GM18861 (cell line): ENCODE measurements at regions not wholly inside any gene's neighbourhood (a gene's known extent, or its start where the extent isn't known, plus 50 kb on each side); places are given as distances from the start of the nearest gene placed in this dataset.
"Not testable (repeated sequence)": the region's sequence is repeated elsewhere in the genome, so short reads cannot be mapped to it uniquely, and the experiment has no call there.

Source experiments
- ATAC-seq: cut with Tn5 transposase; IDR thresholded peaks from one replicate; pipeline ENCODE4 v1.9.1; 2021; ENCODE audit not compliant: unreplicated experiment

DNA sequence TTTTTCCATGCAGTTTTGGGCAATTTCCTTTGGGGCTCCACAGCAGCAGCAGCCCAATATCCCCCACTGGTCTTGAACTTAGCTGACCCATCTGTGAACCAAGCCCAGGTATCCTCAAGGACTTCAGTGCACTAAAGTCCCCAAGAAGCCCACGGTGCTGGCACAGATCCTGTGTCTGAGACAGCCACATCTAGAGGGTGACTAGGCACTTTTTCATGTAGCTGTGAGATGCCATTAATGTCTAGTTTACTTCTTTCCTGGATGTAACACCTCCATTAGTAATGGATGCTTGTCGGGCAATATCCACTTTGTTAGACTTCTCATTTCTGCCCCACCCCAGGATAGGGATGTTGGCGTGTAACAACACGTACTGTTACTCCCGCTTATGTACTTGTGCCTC, 117.9 kb downstream of the GPCPD1 start:
- no peak for ATAC-seq

DNA sequence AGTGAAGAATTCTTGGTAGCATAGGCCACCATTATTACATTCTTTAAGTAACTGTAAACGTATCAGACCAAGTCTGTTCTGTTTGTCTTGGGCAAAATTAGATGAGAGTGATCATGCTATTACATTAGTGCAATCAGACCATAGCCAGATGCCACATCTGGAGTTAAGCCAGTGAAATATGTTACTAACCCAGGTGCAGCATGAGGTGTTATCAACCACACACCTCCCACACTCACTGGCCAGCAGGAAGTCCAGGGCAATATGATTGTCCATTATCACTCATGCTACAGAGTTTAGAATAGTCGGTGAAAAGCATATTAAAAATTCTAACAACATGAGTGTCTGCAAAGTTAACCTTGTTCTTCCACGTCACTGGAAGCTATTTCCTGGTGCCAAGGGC, 119.4 kb downstream of the GPCPD1 start:
- ATAC-seq: no peak

DNA sequence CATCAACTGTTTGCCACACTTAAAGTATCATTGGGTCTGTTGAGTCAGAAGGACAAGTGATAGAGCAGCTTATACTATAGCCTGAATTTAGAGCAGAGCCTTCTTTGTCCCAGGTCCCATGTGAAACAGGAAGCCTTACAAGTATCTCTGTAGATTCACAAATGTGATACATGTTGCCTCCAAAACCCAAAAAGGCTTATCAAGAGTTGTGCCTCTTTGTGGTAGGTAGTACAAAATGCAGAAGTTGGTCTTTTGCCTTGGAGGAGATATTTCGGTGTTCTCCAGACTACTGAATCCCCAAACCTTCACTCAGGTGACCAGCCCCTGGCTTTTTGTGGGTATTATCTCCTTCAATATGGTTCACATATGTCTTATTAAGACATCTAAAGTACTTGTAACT, 121.2 kb downstream of the GPCPD1 start:
- ATAC-seq: no peak

DNA sequence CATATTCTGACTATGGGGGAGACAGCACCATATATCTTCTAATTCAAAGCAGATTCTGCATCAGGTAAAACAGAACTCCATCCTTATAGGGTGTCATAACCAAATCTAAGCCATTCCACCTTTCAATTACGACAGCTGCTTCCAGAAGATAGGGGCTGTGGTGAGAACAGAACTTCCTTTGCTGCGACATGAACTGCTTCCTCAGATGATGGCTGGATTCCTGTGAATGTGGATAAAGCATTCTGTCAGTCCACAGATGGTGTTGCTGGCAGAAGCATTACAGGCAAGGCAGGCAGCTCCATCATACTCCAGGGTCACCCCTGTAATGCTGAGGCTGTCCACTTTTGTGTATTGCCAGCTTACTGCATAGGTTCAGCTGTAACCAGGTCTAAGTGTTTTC, 122.0 kb downstream of the GPCPD1 start:
- no peak for ATAC-seq

DNA sequence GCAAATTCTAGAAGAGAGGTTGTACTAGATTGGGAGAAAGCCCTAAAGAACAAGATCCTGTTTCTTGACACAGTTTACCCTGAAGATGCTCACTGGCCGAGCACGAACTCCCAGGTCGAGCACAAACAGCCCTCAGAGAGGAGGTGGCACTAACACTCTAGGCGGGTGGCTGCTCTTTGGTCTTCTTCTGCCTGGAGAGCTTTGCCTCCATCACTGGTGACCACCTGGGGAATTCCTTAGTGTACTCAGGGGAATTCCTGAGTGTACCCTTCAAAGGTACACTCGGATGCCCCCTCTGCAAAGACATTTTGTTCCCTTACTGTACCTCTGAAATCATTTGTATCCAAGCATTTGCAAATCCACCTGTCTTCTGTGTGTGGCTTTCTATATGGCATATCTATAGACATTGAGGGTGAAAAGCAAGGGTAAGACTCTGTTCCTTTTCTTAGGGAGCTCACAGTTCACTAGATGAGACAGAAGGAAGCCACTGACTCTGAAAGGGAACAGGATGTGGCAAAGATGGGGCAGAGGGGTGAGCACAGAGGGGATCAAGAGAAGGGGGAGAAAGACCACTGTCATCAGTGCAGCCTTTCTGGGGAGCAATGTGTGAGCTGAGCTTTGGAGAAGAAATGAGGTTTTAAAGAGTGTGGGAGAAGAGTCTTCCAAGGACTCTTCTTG, 124.3 kb downstream of the GPCPD1 start:
- ATAC-seq: no peak

DNA sequence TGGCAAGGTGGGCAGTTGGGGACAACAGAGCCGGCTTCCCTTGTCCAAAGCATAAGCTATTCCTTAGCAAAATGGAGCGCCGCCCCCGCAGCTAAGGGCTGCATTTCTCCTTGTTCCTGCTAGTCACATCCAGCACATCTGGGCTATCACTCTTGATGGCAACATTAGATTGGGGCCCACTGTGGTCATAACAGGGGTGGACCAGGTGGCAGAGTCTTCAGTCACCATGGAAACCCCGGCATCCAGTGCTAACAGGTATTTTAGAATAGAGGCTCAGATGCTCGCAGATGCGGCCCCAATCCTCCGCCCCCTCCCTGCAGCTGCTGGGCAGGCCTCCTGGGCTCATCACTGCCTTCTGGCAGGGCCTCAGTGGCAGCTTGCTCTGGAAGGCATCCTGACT, 125.9 kb downstream of the GPCPD1 start:
- ATAC-seq: no peak

DNA sequence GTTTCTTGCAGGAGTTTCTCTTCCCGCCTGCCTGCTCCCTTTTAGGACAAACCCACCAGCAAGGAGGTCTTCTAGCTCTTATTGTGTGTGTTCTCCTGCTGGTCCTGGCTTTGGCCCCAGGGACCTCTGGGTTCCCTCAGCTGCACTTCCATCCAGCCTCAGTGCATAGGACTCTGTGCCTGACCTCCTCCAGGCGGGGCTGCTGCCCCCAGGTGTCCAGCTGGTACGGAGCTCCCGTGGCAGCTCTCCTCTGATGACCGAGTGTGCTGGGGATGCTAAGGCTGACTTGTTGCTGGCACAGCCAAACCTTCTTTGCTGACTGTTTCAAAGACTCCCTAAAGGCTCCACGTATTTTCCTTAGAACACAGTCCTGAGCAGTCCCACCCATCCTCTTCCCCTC, 126.5 kb downstream of the GPCPD1 start:
- no peak for ATAC-seq

DNA sequence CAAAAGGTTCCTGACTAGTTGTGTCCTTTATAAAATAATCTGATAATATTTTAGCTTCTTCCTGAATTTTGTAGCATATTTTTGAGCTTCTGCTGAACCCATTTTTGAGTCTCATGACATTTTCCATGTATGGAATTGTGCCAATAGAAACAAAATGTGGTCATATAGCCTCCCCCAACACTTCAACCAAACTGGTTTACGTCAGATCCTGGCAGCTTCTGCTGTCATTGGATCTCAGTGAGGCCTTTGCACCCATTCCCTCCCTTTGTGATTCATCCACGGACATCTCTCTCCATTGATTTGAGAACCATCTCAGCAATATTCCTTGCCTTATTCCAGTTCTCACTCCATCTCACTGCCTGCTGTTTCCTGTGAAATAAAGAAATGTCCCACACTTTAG, 128.0 kb downstream of the GPCPD1 start:
- ATAC-seq: no peak

DNA sequence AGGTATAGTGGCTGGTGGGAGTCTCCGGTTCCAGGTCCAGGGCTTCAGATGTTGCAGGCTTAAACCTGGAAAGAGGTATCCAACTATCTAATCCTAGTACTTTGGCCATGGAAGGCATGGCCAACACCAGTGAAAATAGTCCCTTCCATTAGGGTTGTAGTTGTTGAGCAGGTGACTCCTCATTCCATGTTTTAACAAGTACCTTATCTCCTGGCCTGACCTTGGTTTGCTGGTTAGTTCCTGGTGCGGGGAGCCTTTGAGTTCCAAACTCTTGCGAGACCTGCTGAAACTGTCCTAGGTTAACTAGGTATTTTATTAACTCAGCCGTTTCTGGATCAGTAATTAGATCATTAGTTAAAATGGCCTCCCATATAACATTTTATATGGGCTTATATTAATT, 128.9 kb downstream of the GPCPD1 start:
- no peak for ATAC-seq

DNA sequence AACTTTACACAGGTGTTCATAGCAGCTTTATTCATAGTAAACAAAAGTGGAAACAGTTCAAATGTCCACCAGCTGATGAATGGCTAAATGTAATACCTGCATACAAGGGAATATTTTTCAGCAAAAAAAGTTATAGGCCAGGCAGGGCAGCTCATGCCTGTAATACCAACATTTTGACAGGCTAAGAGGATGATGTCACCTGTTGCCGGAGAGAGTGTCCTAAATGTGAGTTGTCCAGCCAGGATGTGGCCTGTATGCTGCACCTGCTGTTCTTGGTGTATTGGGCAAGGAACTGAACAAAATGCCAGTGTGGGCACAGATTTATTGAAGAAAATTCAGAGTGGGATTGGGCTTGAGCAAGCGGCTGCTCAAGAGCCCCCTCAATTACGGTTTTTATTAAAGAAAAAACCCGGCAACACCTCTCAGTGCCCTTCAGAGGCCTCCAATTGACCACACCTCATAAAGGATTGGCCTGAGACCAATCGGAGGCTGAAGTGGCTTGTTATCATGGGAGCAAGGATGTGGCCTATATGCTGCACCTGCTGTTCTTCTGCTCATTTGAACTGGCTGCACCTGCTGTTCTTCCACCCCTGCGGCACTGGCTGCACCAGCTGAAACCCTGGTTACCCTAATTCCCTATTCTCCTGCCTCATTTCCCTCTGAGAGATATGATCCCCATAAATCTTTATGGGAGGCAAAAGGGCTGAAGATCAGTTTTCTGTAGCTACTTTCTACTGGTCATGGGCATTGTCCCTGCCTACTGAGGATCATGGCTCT, 129.8 kb downstream of the GPCPD1 start:
- no peak for ATAC-seq

DNA sequence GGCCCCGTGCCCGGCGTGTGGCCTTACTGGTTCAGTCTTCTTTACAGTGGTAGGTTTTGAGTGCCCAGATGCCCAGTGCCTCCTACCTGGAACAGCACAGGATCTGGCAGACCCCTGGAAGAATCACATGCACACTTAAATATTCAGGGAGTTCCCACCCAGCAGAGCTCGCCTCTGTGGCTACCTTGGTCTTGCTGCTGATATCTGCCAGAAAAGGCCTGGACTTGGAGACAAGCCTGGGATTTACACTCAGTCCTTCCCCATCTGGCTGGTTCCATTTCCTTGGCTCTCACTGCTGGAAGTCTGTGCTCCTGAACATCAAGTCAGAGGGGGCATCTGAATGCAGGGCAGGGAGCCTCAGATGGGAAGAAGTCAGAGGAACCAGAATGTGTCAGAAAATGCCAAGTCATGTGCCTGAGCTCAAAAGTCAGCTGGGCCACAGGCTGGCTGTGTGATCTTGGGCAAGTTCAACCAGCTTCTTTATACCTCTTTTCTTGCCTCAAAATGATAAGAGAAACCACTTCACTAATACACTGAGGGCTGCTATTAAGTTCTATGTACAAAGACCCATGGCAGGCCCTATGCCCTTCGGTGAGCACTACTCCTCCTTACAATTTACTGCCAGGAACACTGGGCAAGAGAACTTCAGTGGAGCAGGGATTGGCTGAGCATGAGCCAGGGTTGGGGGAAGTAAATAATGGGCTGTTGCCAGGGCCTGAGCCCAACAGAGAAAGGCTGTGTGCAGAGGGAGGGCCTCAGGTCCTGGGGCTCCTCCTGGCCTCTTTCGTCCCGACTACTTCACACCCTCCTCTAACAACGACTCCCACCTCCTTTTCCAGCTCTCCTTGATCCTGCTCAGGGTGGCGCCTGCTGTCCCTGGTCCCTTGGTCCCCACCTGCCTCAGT, 135.9 kb downstream of the GPCPD1 start:
- ATAC-seq: no peak

DNA sequence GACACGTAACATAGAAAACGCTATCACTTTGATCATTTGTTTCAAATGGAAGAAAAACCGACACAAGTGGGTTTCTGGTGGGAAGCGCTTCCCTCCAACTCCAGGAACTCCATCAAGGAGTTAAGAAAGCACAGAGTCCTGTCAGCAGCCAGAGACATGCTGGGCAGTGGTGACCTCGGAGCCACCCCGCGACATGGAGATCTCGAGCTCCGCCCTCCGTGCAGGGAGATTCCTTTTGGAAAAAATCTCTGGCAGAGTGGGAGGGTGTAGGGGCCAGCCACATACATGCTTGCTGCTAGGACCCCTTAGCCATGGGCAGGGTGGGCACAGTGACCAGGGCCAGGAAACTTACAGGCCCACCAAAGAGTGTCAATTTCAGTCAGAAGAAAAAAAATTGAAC, 138.9 kb downstream of the GPCPD1 start:
- not testable (repeated sequence) for ATAC-seq

DNA sequence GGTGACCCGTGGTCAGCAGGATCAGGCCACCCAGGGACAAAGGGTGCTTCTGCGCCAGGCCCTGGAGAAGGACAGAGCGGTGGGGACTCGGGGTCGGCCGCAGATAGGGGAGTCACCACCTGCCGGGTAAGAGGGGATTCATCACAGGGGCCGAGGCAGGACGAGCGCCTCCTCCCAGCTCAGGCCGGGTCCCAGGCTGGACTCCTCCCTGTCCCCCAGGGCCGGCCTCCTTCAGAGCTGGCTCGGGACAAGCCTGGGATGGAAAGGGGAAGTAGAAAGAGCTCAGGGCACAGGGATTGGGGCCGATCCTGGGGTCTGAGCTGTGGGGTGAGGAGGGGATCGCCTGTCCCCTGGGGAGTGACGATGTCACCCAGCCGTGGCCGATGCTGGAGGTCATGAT, 139.4 kb downstream of the GPCPD1 start:
- ATAC-seq: no peak

DNA sequence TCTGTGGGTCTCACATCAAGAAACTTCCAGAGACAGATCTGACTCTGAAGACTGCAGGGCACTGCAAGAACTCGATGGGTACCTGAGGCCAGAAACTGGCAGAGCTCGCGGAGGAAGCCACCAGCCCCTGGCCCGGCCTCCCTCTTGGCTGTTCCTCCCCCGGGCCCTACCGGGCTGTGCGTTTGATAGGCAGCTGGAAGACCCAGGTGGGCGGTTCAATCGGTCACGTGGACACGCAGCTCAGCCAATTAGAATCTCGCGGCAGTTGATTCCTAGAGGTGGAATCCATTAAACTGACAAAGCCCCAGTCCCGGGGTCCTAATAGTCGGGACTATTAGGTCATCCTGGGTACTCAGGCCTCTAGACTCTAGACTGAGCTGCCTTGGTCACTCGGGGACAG, 139.9 kb downstream of the GPCPD1 start:
- ATAC-seq: no peak

DNA sequence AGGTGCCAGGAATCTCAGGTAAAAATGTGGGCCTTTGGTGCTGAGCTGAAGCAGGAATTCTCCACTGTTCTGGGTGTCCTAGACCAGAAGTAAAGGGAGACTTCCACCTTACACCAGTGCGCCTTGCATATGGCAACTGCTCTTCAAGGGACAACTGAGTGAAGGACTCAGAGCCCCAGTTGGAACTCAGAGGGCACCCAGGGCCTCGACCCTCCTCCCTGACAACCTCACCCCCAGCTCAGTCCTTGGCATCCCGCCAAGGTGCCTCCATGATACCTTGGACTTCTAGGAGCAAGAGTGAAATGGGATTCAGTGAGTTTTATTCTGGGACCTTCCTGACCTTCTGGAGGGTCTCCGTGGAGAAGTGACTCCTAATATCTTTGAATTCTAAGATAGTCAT, 140.3 kb downstream of the GPCPD1 start:
- ATAC-seq: no peak

DNA sequence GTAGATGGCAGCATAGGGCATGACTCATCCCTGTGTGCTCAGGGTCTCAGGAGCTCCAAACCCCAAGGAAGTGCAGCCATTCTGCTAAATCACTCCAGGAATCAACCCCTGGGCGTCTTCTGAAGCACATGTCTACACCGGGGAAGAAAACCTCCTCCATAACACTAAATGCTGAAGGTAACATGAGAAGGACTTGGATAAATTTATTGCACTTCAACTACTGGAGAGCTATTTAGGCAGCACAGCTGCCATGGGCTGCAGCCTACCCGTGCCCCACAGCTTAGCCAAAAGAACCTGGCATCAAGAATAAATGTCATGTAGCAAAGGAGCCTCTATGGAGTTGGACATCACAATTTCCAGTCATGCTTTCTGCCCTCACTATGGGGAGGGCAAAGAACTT, 141.7 kb downstream of the GPCPD1 start:
- no peak for ATAC-seq

DNA sequence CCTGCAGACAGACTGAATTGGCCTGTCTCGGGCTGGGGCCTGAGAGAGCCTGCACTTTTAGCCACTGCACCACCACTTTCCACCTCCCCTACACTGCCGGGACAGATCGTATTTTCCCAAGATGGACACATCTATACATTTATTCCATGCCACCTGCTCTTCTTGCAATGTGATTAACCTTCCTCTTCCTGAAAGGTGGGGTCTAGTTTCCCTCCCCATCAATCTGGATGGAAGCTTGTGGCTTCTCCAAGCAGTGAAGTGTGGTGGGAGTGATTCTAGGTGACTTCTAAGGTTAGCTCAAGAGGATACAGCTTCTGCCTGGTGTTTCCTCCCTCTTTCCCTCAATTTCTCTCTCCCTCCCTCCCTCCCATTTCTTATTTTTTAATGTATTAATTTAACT, 143.7 kb downstream of the GPCPD1 start:
- no peak for ATAC-seq

DNA sequence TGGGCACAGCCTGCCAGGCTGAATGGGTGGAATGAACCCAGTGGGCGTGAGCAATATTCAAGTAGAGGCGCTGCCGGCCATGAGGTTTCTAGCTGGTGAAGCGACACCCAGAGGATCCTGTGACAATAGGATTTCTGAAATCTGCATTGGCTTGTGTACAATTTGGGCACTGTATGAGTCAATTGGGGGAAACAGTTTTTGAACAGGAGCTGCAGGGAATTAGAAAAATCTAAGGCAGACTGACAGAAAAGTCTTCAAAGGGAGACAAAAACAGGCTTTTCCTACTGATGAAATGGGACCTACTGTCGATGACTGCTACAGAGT, 145.2 kb downstream of the GPCPD1 start:
- ATAC-seq: no peak

DNA sequence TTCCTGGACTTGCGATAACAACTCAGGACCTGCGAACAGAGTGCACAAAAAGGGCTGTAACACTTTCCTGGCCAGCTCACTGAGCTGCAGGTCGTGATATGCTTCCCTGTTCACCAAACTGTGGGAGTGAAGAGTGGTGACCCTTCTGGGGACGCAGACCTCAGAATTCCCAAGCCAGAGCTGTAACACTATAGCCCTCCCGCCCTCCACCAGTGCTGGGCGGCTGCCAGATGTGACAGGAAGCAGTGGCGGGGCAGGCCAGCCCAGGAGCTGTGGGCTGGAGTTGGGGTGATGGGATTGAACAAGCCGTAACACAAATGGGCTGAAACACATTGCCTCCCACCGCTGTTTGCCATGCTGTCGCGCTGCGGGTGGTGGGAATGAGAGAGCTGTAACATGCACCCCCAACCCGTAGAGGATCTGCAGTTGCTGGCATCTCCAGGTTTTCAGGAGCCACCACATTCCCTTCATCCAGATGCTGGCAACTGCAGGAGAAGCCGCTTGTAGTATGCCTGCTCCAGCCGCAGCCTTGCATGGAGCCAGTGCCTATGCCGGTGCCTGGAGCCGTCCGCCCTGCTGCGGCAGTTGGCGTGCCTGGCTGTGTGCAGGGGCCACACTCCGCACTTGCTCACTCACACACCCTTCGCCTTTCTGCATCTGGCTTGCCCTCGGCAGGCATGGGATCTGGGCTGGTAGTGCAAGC, 145.8 kb downstream of the GPCPD1 start:
- no peak for ATAC-seq

DNA sequence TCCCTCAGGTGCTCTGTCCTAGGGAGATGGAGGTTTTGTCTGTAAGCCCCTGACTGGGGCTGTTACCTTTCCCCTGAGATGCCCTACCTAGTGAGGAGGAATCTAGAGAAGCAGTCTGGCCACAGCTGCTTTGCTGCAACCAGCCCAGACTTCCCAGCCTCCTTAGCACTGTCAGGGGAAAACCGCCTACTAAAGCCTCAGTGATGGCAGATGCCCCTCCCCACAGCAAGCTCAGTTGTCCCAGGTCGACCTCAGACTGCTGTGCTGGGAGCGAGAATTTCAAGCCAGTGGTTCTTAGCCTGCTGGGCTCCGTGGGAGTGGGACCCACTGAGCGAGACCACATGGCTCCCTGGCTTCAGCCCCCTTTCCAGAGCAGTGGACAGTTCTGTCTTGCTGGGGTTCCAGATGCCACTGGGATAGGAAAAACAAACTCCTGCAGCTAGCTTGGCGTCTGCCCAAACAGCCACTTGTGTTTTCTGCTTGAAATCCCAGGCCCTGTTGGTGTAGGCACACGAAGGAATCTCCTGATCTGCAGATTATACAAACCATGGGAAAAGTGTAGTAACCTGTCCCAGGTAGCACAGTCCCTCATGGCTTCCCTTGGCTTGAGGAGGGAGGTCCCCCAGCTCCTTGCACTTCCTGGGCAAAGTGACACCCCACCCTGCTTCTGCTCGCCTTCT, 146.4 kb upstream of the PROKR2 start:
- no peak for ATAC-seq

DNA sequence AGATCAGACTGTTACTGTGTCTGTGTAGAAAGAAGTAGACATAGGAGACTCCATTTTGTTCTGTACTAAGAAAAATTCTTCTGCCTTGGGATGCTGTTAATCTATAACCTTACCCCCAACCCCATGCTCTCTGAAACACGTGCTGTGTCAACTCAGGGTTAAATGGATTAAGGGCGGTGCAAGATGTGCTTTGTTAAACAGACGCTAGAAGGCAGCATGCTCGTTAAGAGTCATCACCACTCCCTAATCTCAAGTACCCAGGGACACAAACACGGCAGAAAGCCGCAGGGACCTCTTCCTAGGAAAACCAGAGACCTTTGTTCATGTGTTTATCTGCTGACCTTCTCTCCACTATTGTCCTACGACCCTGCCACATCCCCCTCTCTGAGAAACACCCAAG, 137.0 kb upstream of the PROKR2 start:
- ATAC-seq: not testable (repeated sequence)
